Mammary epithelial cell (primary cell): ENCODE measurements at regions not wholly inside any gene's neighbourhood (a gene's known extent, or its start where the extent isn't known, plus 50 kb on each side); places are given as distances from the start of the nearest gene placed in this dataset.

Experiments
- EZH2 ChIP-seq: IDR thresholded peaks from 2 replicates; pipeline ENCODE4 v1.6.1; 2012; ENCODE audit warnings: low read length, inconsistent platforms, borderline replicate concordance
- TF ChIP-seq, protein P1 (sequence below), 2 donors: IDR thresholded peaks in 1 of 2; conservative IDR thresholded peaks in 1 of 2; 2 replicates each; pipeline ENCODE4 v1.5.1; 2011 to 2012; ENCODE audit warnings: inconsistent platforms in 2 of 2, low read length in 2 of 2, mild to moderate bottlenecking in 2 of 2, control low read depth in 1 of 2, low read depth in 1 of 2; ENCODE audit not compliant: insufficient read depth in 1 of 2; ENCODE audit errors: extremely low read depth in 1 of 2

DNA sequence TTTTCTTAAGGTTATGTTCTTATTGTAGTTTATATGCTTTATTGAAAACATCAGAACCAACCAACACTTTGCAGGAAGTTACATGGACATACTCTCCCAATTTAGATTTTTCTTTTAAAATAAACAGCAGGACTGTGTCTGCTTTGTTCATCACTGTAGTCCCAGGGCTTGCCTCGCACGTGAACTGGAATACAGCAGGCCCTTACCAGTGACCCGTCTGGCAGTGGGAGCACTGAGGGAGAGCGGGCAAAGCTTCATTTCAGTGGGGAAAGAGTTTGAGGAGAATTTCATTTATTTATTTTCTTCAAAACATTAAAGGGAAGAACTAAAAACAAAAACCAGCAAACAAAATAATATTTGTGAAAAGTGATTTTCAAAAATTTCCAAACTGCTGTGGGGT is 230.8 kb downstream of the PAX1 start:
- TF ChIP-seq, protein P1, sequence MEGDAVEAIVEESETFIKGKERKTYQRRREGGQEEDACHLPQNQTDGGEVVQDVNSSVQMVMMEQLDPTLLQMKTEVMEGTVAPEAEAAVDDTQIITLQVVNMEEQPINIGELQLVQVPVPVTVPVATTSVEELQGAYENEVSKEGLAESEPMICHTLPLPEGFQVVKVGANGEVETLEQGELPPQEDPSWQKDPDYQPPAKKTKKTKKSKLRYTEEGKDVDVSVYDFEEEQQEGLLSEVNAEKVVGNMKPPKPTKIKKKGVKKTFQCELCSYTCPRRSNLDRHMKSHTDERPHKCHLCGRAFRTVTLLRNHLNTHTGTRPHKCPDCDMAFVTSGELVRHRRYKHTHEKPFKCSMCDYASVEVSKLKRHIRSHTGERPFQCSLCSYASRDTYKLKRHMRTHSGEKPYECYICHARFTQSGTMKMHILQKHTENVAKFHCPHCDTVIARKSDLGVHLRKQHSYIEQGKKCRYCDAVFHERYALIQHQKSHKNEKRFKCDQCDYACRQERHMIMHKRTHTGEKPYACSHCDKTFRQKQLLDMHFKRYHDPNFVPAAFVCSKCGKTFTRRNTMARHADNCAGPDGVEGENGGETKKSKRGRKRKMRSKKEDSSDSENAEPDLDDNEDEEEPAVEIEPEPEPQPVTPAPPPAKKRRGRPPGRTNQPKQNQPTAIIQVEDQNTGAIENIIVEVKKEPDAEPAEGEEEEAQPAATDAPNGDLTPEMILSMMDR (conservative IDR thresholded peaks at IDR 0.05 in 1 of 2, IDR thresholded peaks at IDR 0.05 in 1 of 2; ENCODE audit: extremely low read depth in 1 of 2, insufficient read depth in 1 of 2, low read depth in 1 of 2, low read length in 2 of 2): no peak
- TF ChIP-seq EZH2: no peak
